ENCODE measurements at regions not wholly inside any gene's neighbourhood (a gene's known extent, or its start where the extent isn't known, plus 50 kb on each side); places are given as distances from the start of the nearest gene placed in this dataset.

GRCh38 chr7:16985621-16986020 is 103.8 kb upstream of the AGR3 start:
- H3K9ac ChIP-seq (ENCODE audit: control insufficient read depth, insufficient read depth, low read length): no peak overlapping the region
- SMC1A ChIA-PET (ENCODE audit: uncharacterized antibody, unreplicated experiment): interaction anchor here (4.9 kb wide), 1 partner anchor 317 kb away, joined by 34 read pairs; no protein-coding TSS in a partner anchor
- intact Hi-C loops (cut with micrococcal nuclease; ENCODE audit: unreplicated experiment) (no loop called here), in situ Hi-C loops (cut with MboI) (loop anchor here (5.0 to 10.0 kb wide), 3 partner anchors 312 to 659 kb away; partner anchors contain the start of gene AHR)
- POLR2A ChIA-PET: no interaction called here
- no TSS peak for BruUV-seq (replicated peaks)
- FAIRE-seq: no peak
- ATAC-seq: no peak
- CTCF ChIA-PET: interaction anchor here (2.0 kb wide), 1 partner anchor 23 kb away, joined by 8 read pairs; no protein-coding TSS in a partner anchor
- H3K36me3 ChIP-seq (ENCODE audit: control insufficient read depth in 2 of 2, insufficient read depth in 2 of 2, low read length in 1 of 2): no peaks in the 10 kb centered on the region
- TF ChIP-seq SREBF1 (IDR thresholded peaks at IDR 0.05; ENCODE audit: low read length): no peak
- no peak for TF ChIP-seq EGR1 (IDR thresholded peaks at IDR 0.05; ENCODE audit: borderline replicate concordance in 1 of 2, low read depth in 2 of 2, low read length in 2 of 2)
- TF ChIP-seq FOXK2 (IDR thresholded peaks at IDR 0.05): no peak
- TF ChIP-seq SUPT20H (IDR thresholded peaks at IDR 0.05; ENCODE audit: borderline replicate concordance, control insufficient read depth, low read depth, low read length): no peak
- H3K27ac ChIP-seq (ENCODE audit: control insufficient read depth, insufficient read depth): no peak overlapping the region
- H3K4me3 ChIP-seq: no peak overlapping the region
- no peak overlapping the region for H3K4me2 ChIP-seq (ENCODE audit: control insufficient read depth, insufficient read depth)
- RAD21 ChIA-PET (ENCODE audit: unreplicated experiment): interaction anchor here (3.1 kb wide), 1 partner anchor 316 kb away, joined by 14 read pairs; no protein-coding TSS in a partner anchor
- DNase-seq (ENCODE audit: low read depth, low spot score): no peak
- no peaks in the 10 kb centered on the region for H3K9me3 ChIP-seq (replicated peaks; ENCODE audit: control insufficient read depth, insufficient read depth, low read length)
- no peaks in the 10 kb centered on the region for H3K27me3 ChIP-seq (replicated peaks in 1 of 2; ENCODE audit: control insufficient read depth in 2 of 2, insufficient read depth in 2 of 2, low read length in 1 of 2)
- H3K4me1 ChIP-seq (ENCODE audit: control insufficient read depth, insufficient read depth, low read length): no peaks in the 10 kb centered on the region
- H3K79me2 ChIP-seq (ENCODE audit: control insufficient read depth, insufficient read depth, low read length): no peaks in the 10 kb centered on the region
- no peaks in the 10 kb centered on the region for H4K20me1 ChIP-seq (ENCODE audit: control insufficient read depth, insufficient read depth)
- 0% methylated on average over 1 of the region's 1 CpG for WGBS (ENCODE audit: insufficient coverage, insufficient replicate concordance, low lambda C conversion rate, missing lambda C conversion rate)
- no peak overlapping the region for H2AFZ ChIP-seq (ENCODE audit: control insufficient read depth, low read depth, low read length)

- FAIRE-seq (no peak), ATAC-seq (no peak), DNase-seq (ENCODE audit: low read depth, low spot score) (no peak)
- intact Hi-C loops (cut with micrococcal nuclease; ENCODE audit: unreplicated experiment): no loop called here
- TF ChIP-seq HDAC6 (IDR thresholded peaks at IDR 0.05; ENCODE audit: unreplicated experiment): no peak
- POLR2A ChIA-PET: no interaction called here
- no peak overlapping the region for H3K9ac ChIP-seq (ENCODE audit: control insufficient read depth, insufficient read depth, low read length)
- H3K27ac ChIP-seq (ENCODE audit: control insufficient read depth, insufficient read depth): no peak overlapping the region
- no peaks in the 10 kb centered on the region for H3K79me2 ChIP-seq (ENCODE audit: control insufficient read depth, insufficient read depth, low read length)
- no TSS peak for BruUV-seq (replicated peaks)
- H3K4me1 ChIP-seq (ENCODE audit: control insufficient read depth, insufficient read depth, low read length): no peaks in the 10 kb centered on the region
- no peaks in the 10 kb centered on the region for H3K27me3 ChIP-seq (replicated peaks in 1 of 2; ENCODE audit: control insufficient read depth in 2 of 2, insufficient read depth in 2 of 2, low read length in 1 of 2)
- no peaks in the 10 kb centered on the region for H3K36me3 ChIP-seq (ENCODE audit: control insufficient read depth in 2 of 2, insufficient read depth in 2 of 2, low read length in 1 of 2)
- H2AFZ ChIP-seq (ENCODE audit: control insufficient read depth, low read depth, low read length): no peak overlapping the region
- in situ Hi-C loops (cut with MboI): loop anchor here (5.0 to 10.0 kb wide), 3 partner anchors 311 to 658 kb away; partner anchors contain the start of gene AHR
- H3K4me2 ChIP-seq (ENCODE audit: control insufficient read depth, insufficient read depth): no peak overlapping the region
- H3K4me3 ChIP-seq: no peak overlapping the region
- SMC1A ChIA-PET (ENCODE audit: uncharacterized antibody, unreplicated experiment): interaction anchor here (0.6 to 1.0 kb wide), 3 partner anchors 19 to 315 kb away, joined by 3 read pairs; no protein-coding TSS in a partner anchor
- RAD21 ChIA-PET (ENCODE audit: unreplicated experiment): interaction anchor here (3.1 kb wide), 1 partner anchor 315 kb away, joined by 14 read pairs; no protein-coding TSS in a partner anchor
- no peaks in the 10 kb centered on the region for H4K20me1 ChIP-seq (ENCODE audit: control insufficient read depth, insufficient read depth)
- H3K9me3 ChIP-seq (replicated peaks; ENCODE audit: control insufficient read depth, insufficient read depth, low read length): no peaks in the 10 kb centered on the region
- 25% methylated on average over 1 of the region's 1 CpG for WGBS (ENCODE audit: insufficient coverage, insufficient replicate concordance, low lambda C conversion rate, missing lambda C conversion rate)
- CTCF ChIA-PET: interaction anchor here (0.7 to 2.5 kb wide), 6 partner anchors 22 to 545 kb away, joined by 3 to 9 read pairs (median 4); no protein-coding TSS in a partner anchor
Measured at GRCh38 chr7:16986755-16987154, 105.0 kb upstream of the AGR3 start.
